ENCODE measurements at regions not wholly inside any gene's neighbourhood (a gene's known extent, or its start where the extent isn't known, plus 50 kb on each side); places are given as distances from the start of the nearest gene placed in this dataset.

- ChIA-PET CTCF (ENCODE audit: low intra/inter-chr PET ratio) (no interaction called here), POLR2A (no interaction called here)
- DNase-seq (ENCODE audit: extremely low read depth in 1 of 4, low spot score in 3 of 4) (no peak), FAIRE-seq (no peak), ATAC-seq (no peak)
- intact Hi-C loops (cut with micrococcal nuclease) (no loop called here), in situ Hi-C loops (cut with MboI) (no loop called here)
- Histone ChIP-seq H3K79me2 (ENCODE audit: control insufficient read depth, insufficient read depth, low read length) (no peaks in the 10 kb centered on the region), H3K4me3 (no peak overlapping the region), H3K9ac (ENCODE audit: insufficient read depth in 1 of 2, low read depth in 2 of 2, low read length in 2 of 2) (no peak overlapping the region), H3K9me1 (ENCODE audit: control insufficient read depth, insufficient read depth, low read length) (no peaks in the 10 kb centered on the region), H3K4me2 (ENCODE audit: insufficient read depth, low read length) (no peak overlapping the region), H2AFZ (ENCODE audit: low read depth, low read length) (no peak overlapping the region), H4K20me1 (replicated peaks; ENCODE audit: control insufficient read depth, insufficient read depth, low read length) (no peaks in the 10 kb centered on the region), H3K9me3 (replicated peaks; ENCODE audit: control insufficient read depth, insufficient read depth, low read depth, low read length) (no peaks in the 10 kb centered on the region), H3K36me3 (ENCODE audit: control insufficient read depth, insufficient read depth, low read length) (no peaks in the 10 kb centered on the region), H3K27me3 (ENCODE audit: control insufficient read depth in 2 of 2, insufficient read depth in 2 of 2, low read length in 2 of 2) (no peaks in the 10 kb centered on the region), H3K4me1 (replicated peaks in 1 of 2; ENCODE audit: control insufficient read depth in 2 of 2, insufficient read depth in 2 of 2, low read length in 2 of 2) (no peaks in the 10 kb centered on the region), H3K27ac (ENCODE audit: extremely low read depth, low read depth, low read length) (no peak overlapping the region)
- no peak for TF ChIP-seq ZFX (CRISPR knock-in tag; IDR thresholded peaks at IDR 0.05)
- TF ChIP-seq ZNF507 (tag; conservative IDR thresholded peaks at IDR 0.05) = no peak
- TF ChIP-seq ZNF239 (CRISPR knock-in tag; IDR thresholded peaks at IDR 0.05) = no peak
- no peak for TF ChIP-seq ZNF277 (CRISPR knock-in tag; IDR thresholded peaks at IDR 0.05; ENCODE audit: borderline replicate concordance)
- TF ChIP-seq RFX7 (CRISPR knock-in tag; IDR thresholded peaks at IDR 0.05) = no peak
- TF ChIP-seq MXI1 (IDR thresholded peaks at IDR 0.05; ENCODE audit: low read depth, low read length) = no peak
- no peak for TF ChIP-seq ZBTB11 (CRISPR knock-in tag; IDR thresholded peaks at IDR 0.05)
- no peak for TF ChIP-seq ZNF143 (CRISPR knock-in tag; IDR thresholded peaks at IDR 0.05)
- no peak for TF ChIP-seq ZNF24 (IDR thresholded peaks at IDR 0.05)
- no peak for TF ChIP-seq ZNF830 (CRISPR knock-in tag; IDR thresholded peaks at IDR 0.05)
- no peak for TF ChIP-seq GTF2F1 (IDR thresholded peaks at IDR 0.05; ENCODE audit: low read depth, low read length)
- TF ChIP-seq CBX8 (IDR thresholded peaks at IDR 0.05; ENCODE audit: borderline replicate concordance, extremely low read depth, low read depth, low read length, poor library complexity, severe bottlenecking) = no peak
- no peak for TF ChIP-seq ZNF347 (CRISPR knock-in tag; IDR thresholded peaks at IDR 0.05; ENCODE audit: low read depth)
- no peak for TF ChIP-seq ZBTB33 (CRISPR knock-in tag; IDR thresholded peaks at IDR 0.05)
- TF ChIP-seq POLR2G (IDR thresholded peaks at IDR 0.05; ENCODE audit: low read depth, low read length) = no peak
- TF ChIP-seq LEF1 (IDR thresholded peaks at IDR 0.05) = no peak
- no TSS peak for BruUV-seq (replicated peaks)
- 6% methylated on average over 1 of the region's 1 CpG for WGBS (ENCODE audit: insufficient coverage, low coverage, missing lambda C conversion rate)
Observed at GRCh38 chr1:163772246-163772645, 450.5 kb downstream of the NUF2 start.

Data from K562 (cell line).